ENCODE measurements at regions not wholly inside any gene's neighbourhood (a gene's known extent, or its start where the extent isn't known, plus 50 kb on each side); places are given as distances from the start of the nearest gene placed in this dataset.

DNA sequence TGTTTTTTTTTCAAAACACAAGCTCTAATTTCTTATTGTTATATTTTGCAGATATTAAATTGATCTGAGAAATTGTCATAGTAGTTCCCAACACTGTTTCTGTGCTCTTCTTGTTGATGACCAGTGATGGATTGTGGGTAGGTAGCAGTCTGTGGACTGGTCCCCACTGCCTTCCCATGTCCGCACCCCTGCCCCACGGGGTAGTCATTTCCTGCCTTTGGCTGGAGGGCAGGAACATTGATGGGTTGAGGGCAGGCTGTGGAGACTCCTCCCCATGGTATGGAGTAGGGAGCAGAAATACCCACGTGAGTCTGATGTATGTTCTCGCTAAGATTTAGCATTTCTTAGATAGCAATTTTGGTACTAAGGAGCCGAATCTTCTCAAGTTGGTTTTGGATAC, 762.0 kb downstream of the CDH8 start:
- TF ChIP-seq EP300 (IDR thresholded peaks at IDR 0.05) (no peak), POLR2A (IDR thresholded peaks at IDR 0.05) (no peak)
- TF ChIP-seq, protein P1, sequence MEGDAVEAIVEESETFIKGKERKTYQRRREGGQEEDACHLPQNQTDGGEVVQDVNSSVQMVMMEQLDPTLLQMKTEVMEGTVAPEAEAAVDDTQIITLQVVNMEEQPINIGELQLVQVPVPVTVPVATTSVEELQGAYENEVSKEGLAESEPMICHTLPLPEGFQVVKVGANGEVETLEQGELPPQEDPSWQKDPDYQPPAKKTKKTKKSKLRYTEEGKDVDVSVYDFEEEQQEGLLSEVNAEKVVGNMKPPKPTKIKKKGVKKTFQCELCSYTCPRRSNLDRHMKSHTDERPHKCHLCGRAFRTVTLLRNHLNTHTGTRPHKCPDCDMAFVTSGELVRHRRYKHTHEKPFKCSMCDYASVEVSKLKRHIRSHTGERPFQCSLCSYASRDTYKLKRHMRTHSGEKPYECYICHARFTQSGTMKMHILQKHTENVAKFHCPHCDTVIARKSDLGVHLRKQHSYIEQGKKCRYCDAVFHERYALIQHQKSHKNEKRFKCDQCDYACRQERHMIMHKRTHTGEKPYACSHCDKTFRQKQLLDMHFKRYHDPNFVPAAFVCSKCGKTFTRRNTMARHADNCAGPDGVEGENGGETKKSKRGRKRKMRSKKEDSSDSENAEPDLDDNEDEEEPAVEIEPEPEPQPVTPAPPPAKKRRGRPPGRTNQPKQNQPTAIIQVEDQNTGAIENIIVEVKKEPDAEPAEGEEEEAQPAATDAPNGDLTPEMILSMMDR (IDR thresholded peaks at IDR 0.05), result no peak

Measured in ovary (tissue), 3 donors.